Frontal cortex (tissue), 3 donors: ENCODE measurements at regions not wholly inside any gene's neighbourhood (a gene's known extent, or its start where the extent isn't known, plus 50 kb on each side); places are given as distances from the start of the nearest gene placed in this dataset.
"Not testable (repeated sequence)": the region's sequence is repeated elsewhere in the genome, so short reads cannot be mapped to it uniquely, and the experiment has no call there.

Experiments
- DNase-seq, 2 donors: peaks; one replicate each; pipeline ENCODE4 v3.0.0; 2012; ENCODE audit warnings: low spot score in 2 of 2
- FAIRE-seq: peaks from 2 replicates; lab custom pipeline; 2012; peaks lifted over from hg19 to GRCh38; lab: Jason Lieb, UNC
- donor health status: control.
- donor health status: control.
- donor health status: control.

DNA sequence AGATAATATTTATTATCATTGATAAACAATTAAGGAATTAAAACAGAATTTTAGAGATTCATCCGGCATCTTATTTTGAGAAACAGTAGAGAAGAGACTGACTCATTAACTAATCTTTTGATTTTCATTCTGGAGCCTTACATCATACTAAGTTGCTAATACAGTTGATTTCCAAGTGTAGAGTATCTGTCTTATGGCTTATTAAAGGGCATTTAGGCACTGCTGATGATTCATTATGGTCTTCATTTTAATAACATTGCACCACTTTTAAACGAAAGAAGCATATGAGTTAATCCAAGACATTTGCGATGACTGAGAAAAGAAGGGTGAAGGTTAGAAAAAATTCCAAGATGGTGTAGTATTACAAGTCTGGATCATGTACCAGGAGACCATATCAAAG lies 186.0 kb upstream of the CACNA2D1 start:
- DNase-seq (no peak), FAIRE-seq (no peak)

DNA sequence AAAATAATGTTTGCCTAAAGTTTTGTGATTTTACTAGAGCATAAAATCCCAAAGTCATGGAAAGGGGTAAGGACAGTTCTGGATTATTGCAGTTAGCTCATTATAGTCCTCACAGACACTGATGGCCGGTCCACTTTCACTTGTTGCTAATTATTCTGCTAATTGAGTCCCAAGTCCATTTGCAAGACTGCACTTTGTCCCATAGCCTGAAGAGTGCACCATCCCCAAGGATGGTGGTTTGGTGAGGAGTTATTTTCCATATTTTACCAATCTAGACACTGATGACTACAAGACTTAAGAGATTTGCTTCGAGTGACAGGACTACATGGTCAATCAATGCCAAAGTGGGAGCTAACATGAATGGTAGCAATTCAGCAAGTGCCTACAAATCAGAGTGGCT lies 181.8 kb upstream of the CACNA2D1 start:
- FAIRE-seq: no peak
- no peak for DNase-seq

DNA sequence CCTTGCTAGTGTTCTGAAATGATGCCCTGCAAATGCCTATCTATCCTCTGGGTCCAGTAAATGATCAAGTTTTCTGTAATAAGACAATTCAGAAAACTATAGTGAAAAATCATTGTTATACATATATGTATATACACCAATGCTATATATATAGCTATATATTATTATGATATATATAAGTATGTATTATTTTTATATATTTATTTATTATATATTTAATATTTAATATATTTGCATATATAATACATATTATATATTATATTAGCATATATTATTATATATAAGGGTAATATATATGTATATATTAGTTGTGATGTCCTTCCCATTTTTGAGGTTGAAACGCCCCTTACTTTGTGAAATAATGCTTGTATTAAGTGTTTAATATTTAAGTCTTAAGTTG lies 181.4 kb upstream of the CACNA2D1 start:
- DNase-seq (no peak), FAIRE-seq (peak; percentile 66)

DNA sequence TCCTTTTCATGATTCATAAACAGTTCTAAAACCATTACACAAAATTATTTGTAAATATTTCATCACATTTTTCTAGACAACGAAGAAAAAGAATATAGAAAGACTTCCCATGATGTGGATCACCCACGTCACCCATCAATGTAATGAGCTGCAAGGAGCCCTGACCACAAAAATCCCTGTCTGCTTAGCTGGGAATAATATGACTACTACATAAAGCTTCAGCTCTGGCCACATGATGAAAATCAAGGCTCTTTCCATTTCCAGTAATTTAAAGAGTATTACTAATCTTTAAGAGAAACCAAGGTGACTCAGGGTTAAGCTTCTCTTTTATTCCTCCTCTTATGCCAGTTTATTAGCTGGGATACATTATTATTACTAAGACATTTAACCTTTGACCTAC lies 180.8 kb upstream of the CACNA2D1 start:
- no peak for FAIRE-seq
- DNase-seq: no peak

DNA sequence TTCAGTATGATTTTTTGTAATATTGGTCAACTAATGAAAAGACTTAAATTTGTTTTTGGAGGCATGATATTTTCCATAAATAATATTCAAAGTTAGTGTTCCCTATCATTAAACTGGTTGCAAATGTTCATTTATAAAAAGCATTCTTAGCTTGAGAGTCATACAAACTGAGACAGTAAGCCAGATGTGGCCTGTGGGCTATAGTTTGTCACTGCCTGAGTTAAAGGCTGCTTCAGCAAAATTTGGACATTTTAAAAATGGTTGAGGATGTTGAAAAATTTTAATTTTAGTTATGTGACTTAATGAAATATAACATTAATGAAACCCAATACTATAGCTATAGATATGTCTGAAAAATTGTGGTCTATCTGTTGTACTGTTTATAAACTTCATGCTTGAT lies 180.2 kb upstream of the CACNA2D1 start:
- no peak for FAIRE-seq
- DNase-seq: no peak

DNA sequence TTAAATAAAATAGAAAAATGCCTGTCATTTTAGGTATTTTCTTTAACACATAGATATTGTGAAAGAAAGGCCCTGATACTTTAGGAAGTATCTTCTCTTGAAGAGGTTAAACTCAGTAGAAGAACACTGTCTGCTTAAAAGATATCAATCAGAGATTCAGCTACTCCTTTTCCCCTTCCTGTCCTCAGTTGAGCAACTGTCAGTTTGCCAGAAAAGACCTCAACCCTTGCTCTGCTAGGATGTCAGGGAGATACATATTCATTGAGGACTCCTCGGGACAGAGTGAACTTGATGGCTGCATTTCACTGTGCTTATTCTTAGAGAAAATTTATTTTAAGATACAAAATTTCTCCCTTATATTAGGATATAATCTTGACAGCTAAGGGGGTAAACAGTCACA lies 173.6 kb upstream of the CACNA2D1 start:
- FAIRE-seq (no peak), DNase-seq (no peak)

DNA sequence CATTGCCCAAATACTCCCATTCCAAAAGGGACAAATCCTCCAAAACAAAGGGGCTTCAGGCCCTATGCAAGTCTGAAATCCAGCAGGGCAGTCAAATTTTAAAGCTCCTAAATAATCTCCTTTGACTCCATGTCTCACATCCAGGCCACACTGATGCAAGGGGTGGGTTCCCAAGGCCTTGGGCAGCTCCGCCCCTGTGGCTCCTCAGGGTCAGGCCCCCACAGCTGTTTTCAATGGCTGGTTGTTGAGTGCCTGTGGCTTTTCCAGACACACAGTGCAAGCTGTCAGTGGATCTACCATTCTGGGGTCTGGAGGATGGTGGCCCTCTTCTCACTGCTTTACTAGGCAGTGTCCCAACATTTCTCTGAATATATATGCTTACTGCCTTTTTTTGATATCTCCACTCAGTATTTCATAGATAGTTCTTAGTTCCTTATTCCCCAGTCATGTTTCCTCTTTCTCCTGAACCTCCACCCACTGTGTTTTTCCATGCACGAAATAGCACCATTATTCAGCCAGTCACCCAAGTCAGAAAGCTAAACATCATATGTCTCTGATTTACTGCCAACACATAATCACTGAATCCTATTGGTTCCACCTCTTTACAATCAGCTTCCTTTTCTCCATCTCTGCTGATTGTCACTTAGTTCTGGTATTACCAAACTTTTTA lies 172.6 kb upstream of the CACNA2D1 start:
- DNase-seq (no peak), FAIRE-seq (no peak)

DNA sequence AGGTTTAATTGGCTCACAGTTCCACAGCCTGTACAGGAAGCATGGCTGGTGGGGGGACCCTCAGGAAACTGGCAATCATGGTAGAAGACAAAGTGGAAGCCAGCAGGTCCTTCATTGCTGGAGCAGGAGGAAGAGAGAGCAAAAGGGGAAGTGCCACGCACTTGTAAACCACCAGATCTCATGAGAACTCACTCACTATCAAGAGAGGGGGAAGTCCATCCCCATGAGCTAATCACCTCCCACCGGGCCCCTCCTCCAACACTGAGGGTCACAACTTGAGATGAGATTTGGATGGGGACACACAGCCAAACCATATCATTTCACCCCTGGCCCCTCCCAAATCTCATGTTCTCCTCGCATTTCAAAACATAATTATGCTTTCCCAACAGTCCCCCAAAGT lies 171.9 kb upstream of the CACNA2D1 start:
- FAIRE-seq: no peak
- no peak for DNase-seq

DNA sequence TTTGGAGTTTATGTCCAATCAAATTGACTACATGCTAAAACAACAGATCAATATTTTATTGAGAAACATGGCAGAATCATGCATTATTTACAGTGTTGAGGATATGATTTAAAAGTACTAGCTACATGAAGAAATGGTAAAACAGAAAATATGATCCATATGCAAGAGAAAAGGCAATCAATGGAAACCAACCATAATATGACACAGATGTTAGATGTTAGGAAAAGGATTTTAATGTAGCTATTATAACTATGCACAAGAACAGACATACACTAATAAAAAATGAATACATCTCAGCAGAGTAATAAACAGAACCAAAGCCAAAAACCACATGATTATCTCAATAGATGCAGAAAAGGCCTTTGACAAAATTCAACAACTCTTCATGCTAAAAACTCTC lies 166.2 kb upstream of the CACNA2D1 start:
- DNase-seq: no peak
- no peak for FAIRE-seq

DNA sequence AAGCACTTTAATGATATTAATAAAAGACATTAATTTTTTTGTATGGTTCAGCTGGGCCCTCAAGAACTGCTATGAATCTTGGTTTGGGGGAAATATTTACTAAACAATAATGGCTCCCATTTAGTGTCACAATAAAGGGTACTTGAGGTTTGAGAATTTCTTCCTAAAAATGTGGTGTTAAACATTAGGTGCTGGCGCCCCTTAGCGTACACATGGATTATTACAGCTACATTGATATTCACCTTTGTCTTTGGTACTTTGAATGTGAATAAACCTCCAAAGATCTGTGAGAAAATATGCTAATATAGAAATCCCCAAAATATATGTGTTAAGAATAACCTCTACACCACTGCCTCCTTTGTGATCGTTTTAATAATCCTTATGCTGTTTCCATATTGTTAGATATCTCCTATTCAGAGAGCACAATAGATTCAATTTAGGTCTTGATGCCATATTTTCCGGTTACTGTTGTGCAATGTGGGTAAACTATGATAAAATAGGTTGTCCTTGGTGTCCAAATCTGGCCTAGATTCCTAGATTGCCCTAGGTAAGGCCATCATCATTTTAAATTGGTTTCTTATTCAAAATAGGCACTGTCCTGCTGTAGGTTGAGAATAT lies 161.8 kb upstream of the CACNA2D1 start:
- peak in 1 of 2 donors; percentile 15 for DNase-seq
- peak; percentile 87 for FAIRE-seq

DNA sequence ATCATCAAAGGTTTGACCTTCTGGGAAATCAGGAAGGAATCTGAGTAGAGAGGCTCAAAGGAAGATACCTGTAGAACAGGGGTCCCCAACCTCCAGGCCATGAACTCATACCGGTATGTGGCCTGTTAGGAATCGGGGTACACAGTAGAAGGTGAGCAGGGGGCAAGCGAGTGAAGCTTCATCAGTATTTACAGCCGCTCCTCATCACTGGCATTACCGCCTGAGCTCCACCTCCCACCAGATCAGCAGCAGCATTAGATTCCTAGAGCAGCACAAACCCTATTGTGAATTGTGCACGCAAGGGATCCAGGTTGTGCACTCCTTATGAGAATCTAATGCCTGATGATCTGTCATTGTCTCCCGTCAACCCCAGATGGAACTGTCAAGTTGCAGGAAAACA lies 158.5 kb upstream of the CACNA2D1 start:
- FAIRE-seq (no peak), DNase-seq (no peak)

DNA sequence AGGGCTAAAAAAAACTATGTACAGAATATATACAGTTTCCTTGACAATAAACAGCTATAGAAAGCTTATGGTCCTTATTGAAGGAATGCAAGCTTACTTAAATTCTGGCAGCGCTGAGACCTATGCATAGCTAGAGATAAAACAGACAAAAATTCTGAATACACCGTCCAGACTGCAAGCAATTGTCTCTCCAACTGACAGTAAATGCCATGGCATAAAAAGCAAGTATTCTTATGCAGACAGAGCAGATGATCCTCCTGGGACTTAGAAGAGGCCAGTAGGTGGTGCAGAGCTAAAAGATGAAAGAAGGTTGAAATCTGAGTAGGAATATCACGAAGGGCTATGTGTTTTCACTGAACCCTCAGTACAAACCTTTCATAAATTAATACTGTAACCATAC lies 157.0 kb upstream of the CACNA2D1 start:
- DNase-seq: no peak
- FAIRE-seq: no peak

DNA sequence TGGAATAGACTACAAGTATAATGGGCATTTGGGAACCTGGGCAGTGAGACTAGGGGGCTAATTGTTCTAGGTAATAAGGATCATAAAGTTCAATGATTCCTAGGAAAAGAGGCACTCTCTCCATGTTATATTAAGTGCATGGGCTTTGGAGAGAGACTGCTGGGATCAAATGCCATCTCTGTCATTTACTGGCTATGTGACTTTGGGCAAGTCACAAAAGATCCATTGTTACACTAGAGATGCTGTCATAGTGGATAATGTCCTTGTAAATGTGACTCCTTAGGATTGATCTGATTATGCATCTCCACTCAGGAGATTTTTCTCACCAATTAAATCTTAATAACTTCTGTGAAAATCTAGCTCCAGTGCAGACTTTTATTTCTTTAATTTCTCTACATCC lies 156.3 kb upstream of the CACNA2D1 start:
- FAIRE-seq (no peak), DNase-seq (peak in 1 of 2 donors; percentile 10)

DNA sequence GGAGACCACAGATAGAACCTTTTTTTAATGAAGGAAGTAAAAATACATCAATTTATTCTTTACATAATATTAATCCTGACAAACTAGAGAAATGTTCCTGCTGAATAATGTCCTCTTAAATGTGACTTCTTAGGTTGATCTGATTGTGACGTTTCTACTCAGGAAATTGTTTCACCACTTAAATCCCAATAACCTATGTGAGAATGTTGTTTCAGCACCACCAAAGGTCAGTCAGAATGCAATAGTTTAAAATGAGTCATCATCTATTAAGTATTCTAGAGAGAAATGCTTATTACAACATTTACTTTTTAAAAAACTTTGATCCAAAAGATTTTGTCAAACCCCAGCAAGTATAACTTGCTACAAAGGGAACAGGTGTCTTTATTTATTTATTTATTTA lies 155.4 kb upstream of the CACNA2D1 start:
- FAIRE-seq (no peak), DNase-seq (no peak)

DNA sequence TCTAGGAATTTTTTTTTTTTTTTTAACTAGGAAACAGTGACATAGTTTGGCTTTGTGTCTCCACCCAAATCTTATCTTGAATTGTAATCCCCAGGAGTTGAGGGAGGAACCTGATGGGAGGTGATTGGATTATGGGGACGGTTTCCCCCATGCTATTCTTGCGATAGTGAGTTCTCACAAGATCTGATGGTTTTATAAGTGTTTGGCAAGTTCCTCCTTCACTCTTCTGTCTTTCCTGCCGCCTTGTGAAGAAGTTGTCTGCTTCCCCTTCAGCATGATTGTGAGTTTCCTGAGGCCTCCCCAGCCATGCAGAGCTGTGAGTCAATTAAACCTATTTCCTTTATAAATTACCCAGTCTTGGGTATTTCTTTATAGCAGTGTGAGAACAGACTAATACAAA lies 152.2 kb upstream of the CACNA2D1 start:
- not testable (repeated sequence) for FAIRE-seq, DNase-seq

DNA sequence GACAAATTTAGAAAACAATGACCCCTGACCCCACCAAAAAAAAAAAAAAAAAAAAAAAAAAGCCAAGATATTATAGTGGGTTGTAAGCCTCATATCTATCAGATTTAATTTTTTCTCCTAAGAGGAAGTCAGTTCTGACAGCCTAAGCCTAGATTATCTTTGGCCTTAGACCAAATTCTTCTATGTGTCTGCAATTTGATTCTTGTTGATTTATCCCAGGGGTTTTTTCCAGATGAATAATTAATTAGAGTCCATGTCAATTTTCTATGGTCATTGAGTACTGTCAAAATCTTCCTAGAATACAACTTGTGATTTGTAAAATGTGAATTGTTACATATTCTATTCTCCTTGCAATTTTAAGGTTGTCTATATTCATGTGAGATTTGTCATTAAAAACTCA lies 151.6 kb upstream of the CACNA2D1 start:
- DNase-seq: no peak
- FAIRE-seq: no peak

DNA sequence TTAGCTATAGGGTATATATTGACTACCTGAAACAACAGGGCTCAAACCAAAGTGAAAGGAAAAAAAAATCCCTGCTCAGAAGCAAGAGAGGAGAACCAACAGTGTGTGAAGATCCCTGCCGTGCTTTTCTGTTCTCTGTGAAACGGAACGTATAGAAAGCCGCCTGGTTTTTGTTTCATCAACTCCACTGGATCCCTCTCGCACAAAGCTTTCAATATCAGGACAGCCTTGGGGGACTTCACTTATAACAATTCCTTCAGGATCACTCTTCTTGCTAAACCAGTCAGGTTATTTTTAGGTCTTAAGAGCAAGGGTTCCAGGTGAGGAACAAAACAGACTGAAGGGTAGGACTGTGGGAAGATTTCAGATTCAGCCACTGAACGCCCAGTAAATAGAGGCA lies 151.1 kb upstream of the CACNA2D1 start:
- FAIRE-seq (no peak), DNase-seq (no peak)

DNA sequence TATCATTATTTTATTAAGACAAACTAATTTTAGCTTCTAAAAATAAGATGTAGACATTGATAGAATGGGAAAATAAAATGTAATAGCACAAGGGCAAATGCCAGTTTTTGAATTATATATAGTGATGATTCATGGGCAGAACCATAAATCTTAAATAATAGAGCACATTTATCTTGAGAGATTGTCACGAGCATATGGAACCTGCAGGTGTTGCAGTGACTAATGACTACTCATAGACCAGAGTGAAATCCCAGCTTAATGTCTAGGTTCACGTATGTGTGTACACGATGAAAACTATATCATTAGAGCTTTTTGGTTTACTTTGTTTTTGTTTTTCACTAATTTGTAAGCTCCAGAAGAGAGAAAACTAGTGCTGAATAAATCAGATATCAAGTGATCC lies 150.2 kb upstream of the CACNA2D1 start:
- no peak for FAIRE-seq

DNA sequence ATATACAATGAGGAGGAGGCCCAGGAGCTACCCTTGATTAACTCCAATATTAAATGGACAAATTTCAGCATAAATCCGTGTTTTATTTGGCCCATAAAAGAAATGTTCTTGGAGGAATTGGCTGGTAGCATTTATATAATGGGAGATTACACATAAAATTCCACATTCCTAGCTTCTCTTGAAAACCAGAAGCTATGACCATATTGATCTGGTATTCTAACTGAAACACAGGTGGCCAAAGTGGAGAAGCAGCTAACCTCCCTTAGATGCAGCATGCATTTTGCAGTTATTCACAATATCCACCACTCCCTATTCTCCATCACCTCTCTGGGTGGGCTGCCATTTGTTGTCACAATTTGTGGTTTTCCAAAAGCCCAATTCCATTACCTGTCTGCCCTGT lies 148.8 kb upstream of the CACNA2D1 start:
- no peak for FAIRE-seq

More for the DNA sequence above, 150.2 kb upstream of the CACNA2D1 start:
- DNase-seq: no peak

DNA sequence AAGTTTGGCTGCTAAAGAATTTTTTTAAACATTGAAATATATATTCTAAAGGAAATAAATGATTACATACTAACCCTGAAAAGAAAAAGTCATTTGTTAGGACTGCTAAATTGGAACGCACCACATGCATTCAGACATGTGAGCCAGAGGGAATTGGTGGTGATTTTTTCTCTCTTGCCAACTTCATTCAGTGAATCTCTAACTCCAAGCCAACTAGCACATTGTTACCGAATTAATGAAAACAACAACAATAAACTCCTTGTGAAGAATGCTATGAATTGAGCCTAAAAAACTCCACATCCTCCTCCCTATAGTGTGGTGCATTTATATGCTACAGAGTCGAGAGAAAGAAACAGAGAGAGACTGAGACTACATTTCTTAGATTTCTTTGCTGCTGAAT lies 135.5 kb upstream of the CACNA2D1 start:
- no peak for DNase-seq
- no peak for FAIRE-seq

More for the DNA sequence above, 148.8 kb upstream of the CACNA2D1 start:
- no peak for DNase-seq

DNA sequence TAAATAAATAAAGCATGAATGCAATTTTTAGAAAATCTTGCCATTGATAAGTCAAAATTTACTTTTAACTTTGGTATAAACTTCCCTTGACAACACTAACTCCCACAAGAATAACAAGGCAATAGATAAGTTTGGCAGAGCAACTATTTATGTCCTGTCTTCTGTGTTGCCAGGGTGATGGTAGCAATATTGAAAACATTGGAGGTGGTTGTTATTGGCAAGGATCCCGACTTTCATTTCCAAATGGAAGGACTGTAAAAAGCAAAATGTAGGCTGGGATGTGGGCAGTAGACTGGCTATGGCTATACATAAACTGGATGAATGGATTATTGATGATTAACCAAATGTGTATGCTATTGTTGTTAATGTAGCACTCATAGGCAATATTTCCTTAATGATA lies 134.9 kb upstream of the CACNA2D1 start:
- no peak for DNase-seq

More for the DNA sequence above, 134.9 kb upstream of the CACNA2D1 start:
- no peak for FAIRE-seq
